Spinal cord (tissue), 9 donors: ENCODE measurements at regions not wholly inside any gene's neighbourhood (a gene's known extent, or its start where the extent isn't known, plus 50 kb on each side); places are given as distances from the start of the nearest gene placed in this dataset.

Experiments
- DNase-seq, 6 donors: peaks; one replicate each; pipeline versions ENCODE4 v3.0.0 to v3.0.0-alpha.2; 2013 to 2015; ENCODE audit warnings: low spot score in 6 of 6, low read depth in 4 of 6
- H3K27ac ChIP-seq: one replicate; pipeline ENCODE4 v1.5.1; 2013; ENCODE audit warnings: low read depth, low read length, control low read depth
- H3K27me3 ChIP-seq: one replicate; pipeline ENCODE4 v1.6.1; 2013; ENCODE audit warnings: low read length; ENCODE audit not compliant: control insufficient read depth, insufficient read depth
- H3K36me3 ChIP-seq: one replicate; pipeline ENCODE4 v1.6.1; 2013; ENCODE audit warnings: low read length; ENCODE audit not compliant: control insufficient read depth, insufficient read depth
- H3K4me1 ChIP-seq: one replicate; pipeline ENCODE4 v1.6.1; 2013; ENCODE audit warnings: low read length; ENCODE audit not compliant: control insufficient read depth, insufficient read depth
- H3K4me3 ChIP-seq: one replicate; pipeline ENCODE4 v1.5.1; 2013; ENCODE audit warnings: low read depth, low read length, control low read depth
- H3K9me3 ChIP-seq: one replicate; pipeline ENCODE4 v1.6.1; 2013; ENCODE audit warnings: low read length; ENCODE audit not compliant: control insufficient read depth, insufficient read depth
- WGBS: methylation state at CpG from one replicate; pipeline ENCODE4 v1.1.5; 2013; ENCODE audit warnings: missing lambda C conversion rate; ENCODE audit not compliant: insufficient coverage; 5-methylcytosine and 5-hydroxymethylcytosine counted together
- donor health status: healthy.

GRCh38 chr5:135119481-135119880 is 85.5 kb upstream of the PITX1 start:
- Histone ChIP-seq H3K36me3 (no peaks in the 10 kb centered on the region), H3K27ac (no peak overlapping the region), H3K4me1 (no peaks in the 10 kb centered on the region), H3K27me3 (no peaks in the 10 kb centered on the region), H3K4me3 (no peak overlapping the region), H3K9me3 (no peaks in the 10 kb centered on the region)
- 67% methylated on average over 2 of the region's 6 CpGs for WGBS
- no peak for DNase-seq

- Histone ChIP-seq H3K27ac (no peak overlapping the region), H3K27me3 (no peaks in the 10 kb centered on the region), H3K4me3 (no peak overlapping the region), H3K9me3 (no peaks in the 10 kb centered on the region), H3K4me1 (peaks cover 4% of the 10 kb centered on the region), H3K36me3 (no peaks in the 10 kb centered on the region)
- no peak for DNase-seq
- 95% methylated on average over 5 of the region's 5 CpGs for WGBS
Observed at GRCh38 chr5:135117590-135117989, 83.6 kb upstream of the PITX1 start.

GRCh38 chr5:135116160-135116561 is 82.1 kb upstream of the PITX1 start:
- no peak for DNase-seq
- WGBS = 80% methylated on average over 3 of the region's 6 CpGs
- Histone ChIP-seq H3K9me3 (no peaks in the 10 kb centered on the region), H3K4me3 (no peak overlapping the region), H3K36me3 (no peaks in the 10 kb centered on the region), H3K27ac (no peak overlapping the region), H3K4me1 (peaks cover 8% of the 10 kb centered on the region), H3K27me3 (no peaks in the 10 kb centered on the region)

- DNase-seq = no peak
- H3K4me3 ChIP-seq = no peak overlapping the region
- 77% methylated on average over 2 of the region's 6 CpGs for WGBS
- H3K27ac ChIP-seq = no peak overlapping the region
- peaks cover 8% of the 10 kb centered on the region for H3K4me1 ChIP-seq
- H3K9me3 ChIP-seq = no peaks in the 10 kb centered on the region
- no peaks in the 10 kb centered on the region for H3K36me3 ChIP-seq
- no peaks in the 10 kb centered on the region for H3K27me3 ChIP-seq
Observed at GRCh38 chr5:135115591-135115990, 81.6 kb upstream of the PITX1 start.

- Histone ChIP-seq H3K27ac (no peak overlapping the region), H3K4me1 (peaks cover 8% of the 10 kb centered on the region), H3K4me3 (no peak overlapping the region), H3K9me3 (no peaks in the 10 kb centered on the region), H3K36me3 (no peaks in the 10 kb centered on the region), H3K27me3 (no peaks in the 10 kb centered on the region)
- 86% methylated on average over 1 of the region's 2 CpGs for WGBS
- DNase-seq = no peak
Observed at GRCh38 chr5:135114759-135115158, 80.7 kb upstream of the PITX1 start.

GRCh38 chr5:135112008-135112725 is 78.1 kb upstream of the PITX1 start:
- H3K27ac ChIP-seq = no peak overlapping the region
- DNase-seq = peak in 1 of 6 donors; percentile 55
- H3K4me3 ChIP-seq = no peak overlapping the region
- H3K27me3 ChIP-seq = no peaks in the 10 kb centered on the region
- H3K36me3 ChIP-seq = no peaks in the 10 kb centered on the region
- 48% methylated on average over 6 of the region's 10 CpGs for WGBS
- no peaks in the 10 kb centered on the region for H3K9me3 ChIP-seq
- peaks cover 17% of the 10 kb centered on the region for H3K4me1 ChIP-seq

GRCh38 chr5:135110785-135111596 is 77.0 kb upstream of the PITX1 start:
- Histone ChIP-seq H3K36me3 (no peaks in the 10 kb centered on the region), H3K4me1 (peaks cover 19% of the 10 kb centered on the region), H3K27me3 (no peaks in the 10 kb centered on the region), H3K4me3 (no peak overlapping the region), H3K9me3 (no peaks in the 10 kb centered on the region), H3K27ac (no peak overlapping the region)
- WGBS = 91% methylated on average over 8 of the region's 11 CpGs
- DNase-seq = no peak

- WGBS = 99% methylated on average over 7 of the region's 7 CpGs
- no peaks in the 10 kb centered on the region for H3K36me3 ChIP-seq
Observed at GRCh38 chr5:135108992-135109391, 75.0 kb upstream of the PITX1 start.

GRCh38 chr5:135108569-135108968 is 74.5 kb upstream of the PITX1 start:
- no peak for DNase-seq
- H3K9me3 ChIP-seq = no peaks in the 10 kb centered on the region
- 100% methylated on average over 1 of the region's 3 CpGs for WGBS

More at GRCh38 chr5:135108992-135109391, 75.0 kb upstream of the PITX1 start:
- H3K27me3 ChIP-seq = no peaks in the 10 kb centered on the region
- H3K4me3 ChIP-seq = no peak overlapping the region
- no peaks in the 10 kb centered on the region for H3K9me3 ChIP-seq
- peaks cover 19% of the 10 kb centered on the region for H3K4me1 ChIP-seq
- H3K27ac ChIP-seq = no peak overlapping the region
- DNase-seq = no peak

GRCh38 chr5:135107986-135108385 is 74.0 kb upstream of the PITX1 start:
- Histone ChIP-seq H3K36me3 (no peaks in the 10 kb centered on the region), H3K4me3 (no peak overlapping the region), H3K4me1 (peaks cover 20% of the 10 kb centered on the region), H3K27me3 (no peaks in the 10 kb centered on the region), H3K9me3 (no peaks in the 10 kb centered on the region), H3K27ac (no peak overlapping the region)
- WGBS = 83% methylated on average over 3 of the region's 3 CpGs
- DNase-seq = no peak

More at GRCh38 chr5:135108569-135108968, 74.5 kb upstream of the PITX1 start:
- Histone ChIP-seq H3K27ac (no peak overlapping the region), H3K4me1 (peaks cover 19% of the 10 kb centered on the region), H3K4me3 (no peak overlapping the region), H3K27me3 (no peaks in the 10 kb centered on the region), H3K36me3 (no peaks in the 10 kb centered on the region)
